NCI-H128 (cell line): ENCODE measurements at regions not wholly inside any gene's neighbourhood (a gene's known extent, or its start where the extent isn't known, plus 50 kb on each side); places are given as distances from the start of the nearest gene placed in this dataset.

Experiments
- DNase-seq: peaks from one replicate; lab custom pipeline; 2025; ENCODE audit not compliant: unreplicated experiment; lab: John Stamatoyannopoulos, UW

DNA sequence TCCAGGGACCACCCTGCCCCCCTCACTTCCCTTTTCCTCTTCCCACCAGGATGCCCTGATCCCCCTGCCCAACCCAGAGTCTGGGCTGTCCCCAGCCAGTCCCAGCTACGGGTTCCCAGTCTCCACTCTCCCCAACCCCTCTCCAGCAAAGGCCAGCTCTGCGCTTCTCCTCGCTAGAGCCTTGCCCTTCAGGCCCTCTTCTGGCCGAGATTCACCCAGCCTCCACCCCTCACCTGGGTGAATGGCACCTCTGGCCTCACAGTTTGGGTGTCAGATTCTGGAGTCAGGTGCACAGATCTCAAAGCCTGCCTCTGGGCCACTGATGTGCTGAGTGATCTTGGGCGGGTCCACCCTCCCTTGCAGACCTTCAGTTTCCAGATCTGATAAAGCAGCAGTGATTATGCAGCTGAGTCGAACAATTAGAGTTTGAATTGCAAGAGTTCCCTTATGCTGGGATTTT is 185.6 kb upstream of the TNRC6C start:
- DNase-seq = no peak

GRCh38 chr17:77774182-77774581 is 184.3 kb upstream of the TNRC6C start:
- DNase-seq = no peak

GRCh38 chr17:77778636-77779489 is 179.6 kb upstream of the TNRC6C start:
- DNase-seq = no peak

DNA sequence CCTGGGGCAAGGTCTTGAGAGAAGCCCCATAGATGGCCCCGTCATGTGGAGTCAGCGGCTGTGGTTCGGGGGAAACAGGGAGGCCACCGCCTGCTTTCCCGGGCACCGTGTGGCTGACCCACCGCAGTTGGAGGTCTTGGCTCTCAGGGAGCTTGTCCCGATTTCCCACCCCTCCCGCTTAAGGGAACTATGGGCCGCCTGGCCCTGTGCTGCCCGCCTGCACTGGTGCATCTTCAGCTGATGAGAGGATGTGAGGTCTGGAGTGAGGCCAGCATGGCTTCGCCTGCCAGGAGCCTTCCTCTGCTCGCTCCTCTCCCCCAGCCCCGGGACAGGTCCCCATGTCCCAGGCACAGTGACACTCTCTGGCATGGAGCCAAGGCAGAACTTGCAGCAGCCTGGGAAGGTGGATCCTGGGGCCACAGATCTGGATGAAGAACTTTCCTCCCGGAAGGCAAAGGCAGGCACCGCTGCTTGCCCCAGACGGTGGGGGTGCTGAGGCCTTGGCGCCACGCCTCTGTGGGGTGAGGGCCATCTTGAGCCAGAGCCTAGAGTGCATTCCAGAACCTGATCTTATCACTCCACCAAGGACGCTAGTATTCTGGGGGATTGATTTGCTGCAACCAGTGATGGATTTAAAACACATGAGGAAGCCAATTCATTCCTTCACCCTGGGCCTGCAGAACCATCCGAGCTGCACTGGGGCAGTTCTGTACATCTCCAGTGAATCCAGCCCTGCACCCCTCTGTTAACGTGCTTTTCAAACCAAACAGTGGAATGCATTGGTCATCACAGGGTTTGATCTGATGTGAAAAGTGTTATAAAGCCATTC is 178.6 kb upstream of the TNRC6C start:
- DNase-seq = no peak

DNA sequence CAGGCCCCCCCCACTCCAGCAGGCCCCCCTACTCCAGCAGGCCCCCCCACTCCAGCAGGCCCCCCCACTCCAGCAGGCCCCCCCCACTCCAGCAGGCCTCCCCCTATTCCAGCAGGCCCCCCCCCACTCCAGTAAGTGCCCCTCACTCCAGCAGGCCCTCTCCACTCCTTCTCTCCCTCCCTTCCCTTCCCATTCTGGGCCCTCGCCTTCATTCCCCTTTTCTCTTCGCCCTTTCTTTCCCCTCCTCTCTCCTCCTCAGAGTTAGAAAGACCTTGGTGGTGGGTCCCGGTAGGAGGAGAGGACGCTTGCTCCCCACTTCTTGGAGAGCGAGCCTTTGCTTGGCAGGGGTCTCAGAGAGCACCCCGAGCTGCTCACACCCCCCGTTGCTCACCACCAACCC is 177.0 kb upstream of the TNRC6C start:
- no peak for DNase-seq

GRCh38 chr17:77782201-77782600 is 176.3 kb upstream of the TNRC6C start:
- no peak for DNase-seq

DNA sequence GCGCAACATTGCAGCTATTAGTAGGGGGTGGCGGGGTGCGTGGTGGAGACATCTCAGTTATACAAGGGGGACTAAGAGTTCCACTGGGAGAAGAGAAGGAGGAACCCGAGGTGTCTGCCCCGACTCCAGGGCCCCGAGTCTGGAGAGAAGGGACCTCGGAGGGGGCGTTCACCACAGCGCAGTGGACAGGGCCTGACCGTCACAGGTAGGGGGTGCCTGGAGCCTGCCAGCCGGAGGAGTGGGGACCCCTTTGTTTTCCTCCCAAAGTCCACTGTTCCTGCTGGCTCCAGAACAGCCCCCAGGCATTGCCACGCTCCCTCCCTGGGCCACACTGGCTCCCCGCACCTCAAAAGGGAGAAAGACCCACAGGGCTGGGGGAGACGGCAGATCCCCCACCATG is 175.9 kb upstream of the TNRC6C start:
- DNase-seq = no peak

DNA sequence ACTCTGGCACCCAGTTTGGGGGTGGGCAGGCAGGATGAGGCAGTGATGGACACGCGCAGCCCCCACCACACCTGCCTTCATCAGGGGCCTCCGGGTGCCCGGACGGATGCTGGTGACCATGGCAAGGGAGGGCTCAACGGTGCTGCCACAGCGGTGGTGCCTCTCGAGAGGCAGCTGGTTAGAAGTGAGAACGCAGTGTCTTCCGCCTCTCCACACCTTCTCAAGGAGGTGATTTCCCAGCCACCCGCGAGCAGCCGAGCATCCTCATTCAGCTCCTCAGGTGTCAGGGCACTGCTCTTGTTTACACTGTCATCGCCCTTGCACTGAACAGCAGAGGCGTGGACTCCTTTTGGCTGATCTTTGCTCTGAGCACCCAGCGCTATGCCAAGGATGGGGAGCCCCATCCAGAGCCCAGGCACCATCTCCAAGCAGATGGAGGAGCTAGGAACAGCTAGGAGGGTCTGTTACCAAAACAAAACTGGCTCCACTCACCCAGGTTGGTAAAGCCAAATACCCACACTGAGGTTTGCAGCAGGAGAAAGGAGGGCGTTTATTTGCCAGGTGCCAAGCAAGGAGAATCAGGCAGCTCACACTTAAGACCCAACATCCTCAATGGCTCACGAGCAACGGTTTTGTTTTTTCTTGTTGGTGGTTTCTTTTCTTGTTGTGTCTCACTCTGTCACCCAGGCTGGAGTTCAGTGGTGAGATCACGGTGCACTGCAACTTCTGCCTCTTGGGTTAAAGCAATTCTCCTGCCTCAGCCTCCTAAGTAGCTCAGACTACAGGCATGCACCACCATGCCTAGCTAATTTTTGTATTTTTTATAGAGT is 174.3 kb upstream of the TNRC6C start:
- DNase-seq = no peak

DNA sequence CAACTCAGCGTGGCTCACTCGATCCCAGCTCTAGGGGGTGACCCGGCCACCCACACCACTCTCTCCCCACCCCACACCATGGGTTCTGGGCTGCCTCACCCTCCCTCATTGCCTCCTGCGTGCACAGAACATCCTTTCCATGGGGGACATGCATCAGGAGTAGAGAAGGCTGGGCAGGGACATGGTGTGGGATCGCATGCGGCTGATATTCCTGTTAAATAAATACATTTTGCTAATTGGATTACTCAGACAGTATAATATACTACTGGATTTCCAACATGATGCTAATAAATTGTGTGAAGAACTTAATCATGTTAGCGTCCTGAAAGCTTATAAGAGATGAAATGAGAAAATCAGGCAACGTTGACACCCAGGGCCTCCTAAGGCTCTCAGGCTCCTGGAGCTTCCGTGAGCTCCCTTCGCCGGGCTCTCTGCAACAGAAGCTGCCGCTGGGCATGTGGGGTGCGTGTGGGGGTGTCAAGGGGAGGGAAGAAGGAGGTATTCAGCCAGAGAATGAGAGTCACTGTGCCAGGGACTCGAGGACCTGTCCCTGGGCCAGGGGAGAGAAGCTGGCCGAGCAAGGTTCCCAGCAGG is 173.1 kb upstream of the TNRC6C start:
- no peak for DNase-seq

DNA sequence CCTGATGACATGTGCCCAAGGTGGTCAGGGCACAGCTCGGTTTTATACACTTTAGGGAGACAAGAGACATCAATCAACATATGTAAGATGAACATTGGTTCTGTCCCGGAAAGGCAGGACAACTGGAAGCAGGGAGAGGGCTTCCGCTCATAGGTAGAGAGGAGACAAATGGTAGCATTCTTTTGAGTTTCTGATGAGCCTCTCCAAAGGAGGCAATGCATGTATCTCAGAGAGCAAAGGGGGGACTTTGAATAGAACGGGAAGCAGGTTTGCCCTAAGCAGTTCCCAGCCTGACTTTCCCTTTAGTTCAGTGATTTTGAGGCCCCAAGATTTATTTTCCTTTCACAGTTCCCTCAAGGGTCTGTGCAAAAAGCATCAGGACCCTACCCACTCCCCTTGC is 172.4 kb upstream of the TNRC6C start:
- DNase-seq = no peak

DNA sequence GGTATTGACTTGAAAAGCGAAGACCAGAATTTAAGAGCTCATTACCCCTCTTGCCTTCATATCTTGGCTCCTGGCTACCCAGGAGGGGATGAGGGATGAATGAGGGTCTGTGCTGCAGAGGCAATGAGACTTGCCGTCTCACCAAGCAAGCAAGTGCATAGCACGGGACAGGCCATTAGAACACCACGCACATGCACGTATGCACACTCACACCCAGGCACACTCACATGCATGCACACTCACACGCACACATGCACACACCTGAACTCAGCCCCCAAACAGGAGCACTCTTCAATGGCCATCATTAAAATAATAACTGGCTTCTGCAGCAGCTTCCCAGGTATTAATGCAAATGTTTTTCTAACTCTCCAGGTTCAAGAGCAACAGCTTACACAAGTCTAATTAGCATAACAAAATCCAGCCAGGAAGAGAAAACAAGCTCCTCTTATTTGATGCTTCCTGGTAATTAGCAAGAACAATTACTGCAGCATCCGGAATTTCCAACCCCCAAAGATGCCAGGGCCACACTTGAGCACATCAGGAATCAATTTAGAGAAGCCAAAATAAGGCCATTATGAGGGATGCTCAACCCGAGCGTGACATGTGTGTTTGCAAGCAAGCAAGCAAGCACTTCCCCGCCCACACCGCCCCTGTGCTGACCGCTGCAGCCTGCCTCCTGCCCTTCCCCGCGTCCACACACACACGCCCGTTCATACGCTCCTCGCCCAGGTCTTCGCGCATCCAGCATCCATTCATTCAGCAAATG is 171.6 kb upstream of the TNRC6C start:
- no peak for DNase-seq

DNA sequence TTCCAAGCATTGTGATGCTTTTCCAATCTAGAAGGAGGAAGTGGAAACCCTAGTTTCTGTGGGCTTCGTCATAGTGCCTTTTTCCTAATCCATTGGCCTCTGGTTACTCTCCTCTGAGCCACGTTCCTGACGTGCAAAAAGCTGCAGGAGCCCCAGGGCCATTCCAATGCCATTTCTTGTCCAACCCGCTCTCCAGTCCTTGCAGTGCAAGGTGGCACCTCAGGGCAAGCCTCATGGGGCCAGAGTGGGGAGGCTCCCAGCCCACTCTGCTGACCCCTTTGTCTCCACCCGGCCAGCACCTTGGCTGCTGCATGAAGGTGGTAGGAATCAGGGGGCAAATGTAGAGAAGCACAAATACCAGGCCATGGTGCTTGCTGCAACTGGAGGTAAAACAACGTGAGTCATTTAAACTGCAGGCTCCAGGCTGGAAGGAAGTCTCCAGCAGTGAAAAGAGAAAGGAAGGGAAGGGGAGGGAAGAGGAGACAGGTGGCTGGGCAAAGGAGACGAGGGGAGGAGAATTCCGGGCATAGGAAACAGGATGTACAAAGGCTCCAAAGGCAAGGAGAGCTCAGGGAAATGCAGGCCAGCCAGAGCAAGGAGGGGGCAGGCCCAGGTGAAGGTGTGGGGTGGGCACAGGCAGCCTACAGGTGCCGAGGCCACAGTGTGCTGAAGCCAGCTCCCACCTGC is 168.2 kb upstream of the TNRC6C start:
- DNase-seq = no peak

GRCh38 chr17:77792626-77793025 is 165.9 kb upstream of the TNRC6C start:
- DNase-seq = no peak

DNA sequence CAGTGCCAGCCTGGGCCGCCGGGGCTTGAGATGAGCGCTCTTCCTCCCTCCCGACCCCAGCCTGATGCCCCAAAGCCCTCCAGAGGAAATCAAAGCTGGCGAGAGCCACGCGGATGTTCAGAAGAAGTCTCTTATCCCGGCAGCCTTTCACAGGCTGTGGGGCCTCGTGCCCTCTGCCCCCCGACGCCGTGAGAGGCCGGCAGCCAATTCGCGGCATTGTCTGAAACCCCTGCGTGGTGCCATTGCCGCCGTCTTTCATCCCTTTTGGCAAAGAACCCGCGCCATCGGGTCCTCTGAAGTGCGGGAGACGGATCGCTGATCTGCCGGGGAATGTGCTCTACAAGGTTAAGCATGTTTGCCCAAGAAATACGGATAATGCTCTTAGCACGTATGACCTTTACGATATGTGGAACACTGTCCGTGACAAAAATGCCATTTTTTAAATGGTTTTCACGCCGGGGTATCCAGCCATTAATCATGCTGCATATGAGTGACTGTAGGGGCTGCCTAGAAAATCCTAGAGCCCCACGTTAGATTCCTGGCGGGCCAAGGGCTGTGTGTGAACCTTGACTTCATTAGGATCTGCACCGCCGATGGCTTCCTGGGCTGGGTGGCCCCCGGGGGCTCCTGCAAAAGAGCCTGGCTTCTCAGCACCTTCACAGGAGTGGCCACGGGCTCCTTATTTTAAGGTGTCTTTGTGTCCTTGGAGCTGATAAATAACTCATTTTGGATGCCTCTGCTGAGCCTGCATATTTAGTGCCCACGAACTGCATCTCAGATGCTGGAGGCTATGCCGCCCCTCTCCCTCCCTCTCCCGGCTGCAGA is 165.1 kb upstream of the TNRC6C start:
- no peak for DNase-seq

DNA sequence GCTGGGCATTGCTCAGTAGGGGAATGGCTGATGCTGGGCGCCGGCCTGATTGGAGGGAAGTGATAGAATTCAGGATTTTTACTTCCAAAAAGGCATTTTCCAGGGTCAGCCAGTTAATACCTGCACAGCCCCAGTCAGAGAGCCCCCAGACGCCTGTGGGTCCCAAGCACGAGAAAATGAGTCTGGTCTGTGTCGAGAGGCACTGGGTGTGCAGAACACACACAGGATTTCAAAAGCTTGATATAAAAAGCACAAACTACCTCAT is 164.6 kb upstream of the TNRC6C start:
- DNase-seq = no peak

DNA sequence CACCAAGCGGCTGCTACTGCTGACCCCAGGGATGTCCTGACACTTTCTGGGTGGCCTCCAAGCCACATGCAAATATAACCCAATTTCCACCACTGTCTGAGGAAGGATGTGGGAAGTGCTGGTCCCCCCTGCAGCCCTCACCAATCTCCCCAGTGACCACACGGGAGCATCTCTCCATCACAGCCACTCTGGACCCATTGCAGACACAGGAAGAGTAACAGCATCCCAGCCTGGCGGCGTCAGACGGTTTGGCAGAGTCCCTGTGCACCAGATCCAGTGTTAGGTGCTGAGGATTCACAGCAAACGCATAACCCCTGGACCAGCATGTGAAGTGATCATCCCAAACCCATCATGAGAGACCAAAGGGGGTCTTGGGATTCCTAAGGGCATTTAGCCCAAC is 163.7 kb upstream of the TNRC6C start:
- no peak for DNase-seq

DNA sequence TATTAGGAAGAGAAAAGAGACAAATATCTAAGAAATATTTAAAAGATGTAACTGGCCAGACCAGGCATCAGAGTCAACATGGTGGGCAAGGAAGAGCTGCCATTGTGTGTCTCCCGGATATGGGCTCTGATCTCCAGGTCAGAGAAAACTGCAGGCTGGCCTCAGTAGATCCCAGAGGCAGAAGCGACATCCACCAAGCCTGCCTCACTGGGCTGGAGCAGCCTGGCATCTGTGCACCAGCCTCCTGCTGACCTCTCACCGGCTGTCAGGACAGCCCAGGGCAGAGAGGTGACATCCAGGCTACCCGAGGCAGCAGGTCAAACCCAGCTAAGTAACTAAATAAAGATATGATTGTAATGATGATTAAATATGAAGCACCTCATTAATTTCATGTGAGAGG is 162.8 kb upstream of the TNRC6C start:
- no peak for DNase-seq

- no peak for DNase-seq
Observed at GRCh38 chr17:77796176-77796860, 162.2 kb upstream of the TNRC6C start.
